ENCODE measurements at regions not wholly inside any gene's neighbourhood (a gene's known extent, or its start where the extent isn't known, plus 50 kb on each side); places are given as distances from the start of the nearest gene placed in this dataset.

- TF ChIP-seq EZH2phosphoT487 (IDR thresholded peaks at IDR 0.05; ENCODE audit: borderline replicate concordance, low read depth): no peak
- TF ChIP-seq MAX (IDR thresholded peaks at IDR 0.05; ENCODE audit: low read depth): no peak
- no peak for TF ChIP-seq RFX5 (IDR thresholded peaks at IDR 0.05; ENCODE audit: low read length)
- no peak for TF ChIP-seq JUND (IDR thresholded peaks at IDR 0.05)
- TF ChIP-seq CTCF (IDR thresholded peaks at IDR 0.05): no peak
- TF ChIP-seq RXRA (IDR thresholded peaks at IDR 0.05; ENCODE audit: borderline replicate concordance, low read depth): no peak
- TF ChIP-seq YY1 (IDR thresholded peaks at IDR 0.05; ENCODE audit: low read depth): no peak
- TF ChIP-seq ELF1 (IDR thresholded peaks at IDR 0.05): no peak
Observed at GRCh38 chr3:159934216-159934615, 54.4 kb upstream of the IL12A start.
